ENCODE measurements at regions not wholly inside any gene's neighbourhood (a gene's known extent, or its start where the extent isn't known, plus 50 kb on each side); places are given as distances from the start of the nearest gene placed in this dataset.

DNA sequence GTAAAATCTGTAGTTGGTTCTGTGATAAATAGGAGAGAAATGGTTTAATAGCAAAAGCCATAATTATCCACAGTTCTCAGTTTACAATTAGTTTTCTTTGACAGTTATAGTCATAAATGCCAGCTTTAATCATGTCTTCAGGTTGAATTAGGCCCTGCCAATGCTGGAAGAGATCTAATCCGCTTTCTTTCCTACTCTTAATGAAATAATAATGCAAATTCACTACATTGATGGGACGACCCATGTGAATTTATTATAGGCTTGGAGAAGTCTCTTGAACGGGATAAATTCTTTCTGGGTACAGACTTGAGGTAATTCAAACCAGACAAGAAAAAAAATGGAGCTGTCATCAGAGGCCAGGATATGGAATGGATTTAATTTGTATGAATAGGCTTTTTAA is 950.4 kb downstream of the EFNA5 start:
- POLR2A ChIA-PET: interaction anchor here (0.6 to 0.8 kb wide), 2 partner anchors 18 to 144 kb away, joined by 3 read pairs; no protein-coding TSS in a partner anchor
- no TSS peak for BruUV-seq (replicated peaks)
- Histone ChIP-seq H3K4me1 (ENCODE audit: insufficient read depth, low read length, poor library complexity, severe bottlenecking) (no peaks in the 10 kb centered on the region), H3K79me2 (ENCODE audit: insufficient read depth, low read depth, low read length) (no peaks in the 10 kb centered on the region), H3K9me3 (ENCODE audit: low read length) (no peaks in the 10 kb centered on the region), H2AFZ (ENCODE audit: low read length) (no peak overlapping the region), H3K9me2 (ENCODE audit: insufficient read depth, low read length) (no peaks in the 10 kb centered on the region), H4K20me1 (ENCODE audit: insufficient read depth, low read length) (no peaks in the 10 kb centered on the region), H3K4me3 (ENCODE audit: low read depth, low read length, poor library complexity, severe bottlenecking) (no peak overlapping the region), H3K36me3 (ENCODE audit: insufficient read depth, low read length) (no peaks in the 10 kb centered on the region), H3K27ac (ENCODE audit: low read depth, low read length, poor library complexity, severe bottlenecking) (no peak overlapping the region), H3K4me2 (ENCODE audit: low read length) (no peak overlapping the region)
- no peak for TF ChIP-seq EZH2phosphoT487 (IDR thresholded peaks at IDR 0.05; ENCODE audit: borderline replicate concordance, low read depth, low read length)
- TF ChIP-seq, protein P1, sequence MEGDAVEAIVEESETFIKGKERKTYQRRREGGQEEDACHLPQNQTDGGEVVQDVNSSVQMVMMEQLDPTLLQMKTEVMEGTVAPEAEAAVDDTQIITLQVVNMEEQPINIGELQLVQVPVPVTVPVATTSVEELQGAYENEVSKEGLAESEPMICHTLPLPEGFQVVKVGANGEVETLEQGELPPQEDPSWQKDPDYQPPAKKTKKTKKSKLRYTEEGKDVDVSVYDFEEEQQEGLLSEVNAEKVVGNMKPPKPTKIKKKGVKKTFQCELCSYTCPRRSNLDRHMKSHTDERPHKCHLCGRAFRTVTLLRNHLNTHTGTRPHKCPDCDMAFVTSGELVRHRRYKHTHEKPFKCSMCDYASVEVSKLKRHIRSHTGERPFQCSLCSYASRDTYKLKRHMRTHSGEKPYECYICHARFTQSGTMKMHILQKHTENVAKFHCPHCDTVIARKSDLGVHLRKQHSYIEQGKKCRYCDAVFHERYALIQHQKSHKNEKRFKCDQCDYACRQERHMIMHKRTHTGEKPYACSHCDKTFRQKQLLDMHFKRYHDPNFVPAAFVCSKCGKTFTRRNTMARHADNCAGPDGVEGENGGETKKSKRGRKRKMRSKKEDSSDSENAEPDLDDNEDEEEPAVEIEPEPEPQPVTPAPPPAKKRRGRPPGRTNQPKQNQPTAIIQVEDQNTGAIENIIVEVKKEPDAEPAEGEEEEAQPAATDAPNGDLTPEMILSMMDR (conservative IDR thresholded peaks at IDR 0.05; ENCODE audit: low read length): no peak
- no peak for DNase-seq (ENCODE audit: low spot score)
- CTCF ChIA-PET (ENCODE audit: unreplicated experiment): no interaction called here
- intact Hi-C loops (cut with micrococcal nuclease; ENCODE audit: unreplicated experiment): no loop called here

DNA sequence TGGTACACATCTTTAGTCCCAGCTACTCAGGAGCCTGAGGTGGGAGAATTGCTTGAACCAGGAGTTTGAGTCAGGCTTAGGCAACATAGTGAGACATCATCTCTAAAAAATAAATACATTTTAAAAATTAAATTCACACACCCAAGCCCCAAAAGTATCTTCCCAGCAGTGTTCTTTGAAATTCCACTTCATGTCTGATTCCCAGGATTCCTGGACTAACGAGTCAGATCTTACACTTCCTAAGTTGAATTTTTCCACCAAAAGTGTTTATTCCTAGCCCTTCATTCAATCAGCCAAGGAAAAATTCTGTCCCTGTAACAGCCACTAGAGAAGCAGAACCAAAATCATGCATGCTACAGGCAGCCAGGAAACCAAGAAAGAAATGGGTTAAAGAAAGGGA is 970.9 kb downstream of the EFNA5 start:
- no peak for DNase-seq (ENCODE audit: low spot score)
- H4K20me1 ChIP-seq (ENCODE audit: insufficient read depth, low read length): no peaks in the 10 kb centered on the region
- H3K9me2 ChIP-seq (ENCODE audit: insufficient read depth, low read length): no peaks in the 10 kb centered on the region
- no TSS peak for BruUV-seq (replicated peaks)
- ChIA-PET POLR2A (no interaction called here), CTCF (ENCODE audit: unreplicated experiment) (no interaction called here)
- H3K36me3 ChIP-seq (ENCODE audit: insufficient read depth, low read length): no peaks in the 10 kb centered on the region
- no peak overlapping the region for H2AFZ ChIP-seq (ENCODE audit: low read length)
- H3K4me3 ChIP-seq (ENCODE audit: low read depth, low read length, poor library complexity, severe bottlenecking): no peak overlapping the region
- no peak overlapping the region for H3K4me2 ChIP-seq (ENCODE audit: low read length)
- intact Hi-C loops (cut with micrococcal nuclease; ENCODE audit: unreplicated experiment): no loop called here
- no peak overlapping the region for H3K27ac ChIP-seq (ENCODE audit: low read depth, low read length, poor library complexity, severe bottlenecking)
- H3K4me1 ChIP-seq (ENCODE audit: insufficient read depth, low read length, poor library complexity, severe bottlenecking): no peaks in the 10 kb centered on the region
- no peaks in the 10 kb centered on the region for H3K9me3 ChIP-seq (ENCODE audit: low read length)
- H3K79me2 ChIP-seq (ENCODE audit: insufficient read depth, low read depth, low read length): no peaks in the 10 kb centered on the region
- TF ChIP-seq, protein P1 (conservative IDR thresholded peaks at IDR 0.05; ENCODE audit: low read length): no peak
- TF ChIP-seq EZH2phosphoT487 (IDR thresholded peaks at IDR 0.05; ENCODE audit: borderline replicate concordance, low read depth, low read length): no peak

DNA sequence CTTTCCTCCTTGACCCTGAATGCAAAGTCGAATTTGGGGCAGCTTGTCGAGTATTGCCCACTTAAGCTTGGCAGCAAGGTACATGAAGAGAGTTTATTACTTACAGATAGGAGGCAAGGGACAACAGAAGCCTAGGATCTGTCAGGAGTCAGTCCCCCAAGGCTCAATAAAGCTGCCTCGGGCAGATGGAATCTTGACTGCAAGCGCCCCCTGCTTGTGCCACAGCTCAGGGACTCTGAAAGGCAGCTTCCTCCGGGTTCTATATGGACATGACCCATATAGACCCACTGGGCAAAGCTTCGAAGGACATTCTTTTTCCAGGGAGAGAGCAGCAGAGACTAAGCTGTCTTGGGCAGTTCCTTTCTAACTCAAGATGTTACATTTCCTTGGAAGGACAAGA is 971.5 kb downstream of the EFNA5 start:
- Histone ChIP-seq H3K9me2 (ENCODE audit: insufficient read depth, low read length) (no peaks in the 10 kb centered on the region), H3K36me3 (ENCODE audit: insufficient read depth, low read length) (no peaks in the 10 kb centered on the region), H3K4me3 (ENCODE audit: low read depth, low read length, poor library complexity, severe bottlenecking) (no peak overlapping the region), H3K4me2 (ENCODE audit: low read length) (no peak overlapping the region), H2AFZ (ENCODE audit: low read length) (no peak overlapping the region), H3K9me3 (ENCODE audit: low read length) (no peaks in the 10 kb centered on the region), H3K27ac (ENCODE audit: low read depth, low read length, poor library complexity, severe bottlenecking) (no peak overlapping the region), H3K79me2 (ENCODE audit: insufficient read depth, low read depth, low read length) (no peaks in the 10 kb centered on the region), H4K20me1 (ENCODE audit: insufficient read depth, low read length) (no peaks in the 10 kb centered on the region), H3K4me1 (ENCODE audit: insufficient read depth, low read length, poor library complexity, severe bottlenecking) (no peaks in the 10 kb centered on the region)
- TF ChIP-seq, protein P1 (conservative IDR thresholded peaks at IDR 0.05; ENCODE audit: low read length): no peak
- no peak for TF ChIP-seq EZH2phosphoT487 (IDR thresholded peaks at IDR 0.05; ENCODE audit: borderline replicate concordance, low read depth, low read length)
- no TSS peak for BruUV-seq (replicated peaks)
- ChIA-PET POLR2A (no interaction called here), CTCF (ENCODE audit: unreplicated experiment) (no interaction called here)
- DNase-seq (ENCODE audit: low spot score): no peak
- intact Hi-C loops (cut with micrococcal nuclease; ENCODE audit: unreplicated experiment): no loop called here
